HG03064 (cell line): ENCODE measurements at regions not wholly inside any gene's neighbourhood (a gene's known extent, or its start where the extent isn't known, plus 50 kb on each side); places are given as distances from the start of the nearest gene placed in this dataset.
"Not testable (repeated sequence)": the region's sequence is repeated elsewhere in the genome, so short reads cannot be mapped to it uniquely, and the experiment has no call there.

Source experiments
- ATAC-seq: cut with Tn5 transposase; IDR thresholded peaks from one replicate; pipeline ENCODE4 v1.9.1; 2021; ENCODE audit warnings: low read depth; ENCODE audit not compliant: unreplicated experiment

GRCh38 chr5:6321078-6321477 lies 57.3 kb downstream of the MED10 start:
- no peak for ATAC-seq

GRCh38 chr5:6319116-6319515 lies 59.2 kb downstream of the MED10 start:
- ATAC-seq, result no peak

DNA sequence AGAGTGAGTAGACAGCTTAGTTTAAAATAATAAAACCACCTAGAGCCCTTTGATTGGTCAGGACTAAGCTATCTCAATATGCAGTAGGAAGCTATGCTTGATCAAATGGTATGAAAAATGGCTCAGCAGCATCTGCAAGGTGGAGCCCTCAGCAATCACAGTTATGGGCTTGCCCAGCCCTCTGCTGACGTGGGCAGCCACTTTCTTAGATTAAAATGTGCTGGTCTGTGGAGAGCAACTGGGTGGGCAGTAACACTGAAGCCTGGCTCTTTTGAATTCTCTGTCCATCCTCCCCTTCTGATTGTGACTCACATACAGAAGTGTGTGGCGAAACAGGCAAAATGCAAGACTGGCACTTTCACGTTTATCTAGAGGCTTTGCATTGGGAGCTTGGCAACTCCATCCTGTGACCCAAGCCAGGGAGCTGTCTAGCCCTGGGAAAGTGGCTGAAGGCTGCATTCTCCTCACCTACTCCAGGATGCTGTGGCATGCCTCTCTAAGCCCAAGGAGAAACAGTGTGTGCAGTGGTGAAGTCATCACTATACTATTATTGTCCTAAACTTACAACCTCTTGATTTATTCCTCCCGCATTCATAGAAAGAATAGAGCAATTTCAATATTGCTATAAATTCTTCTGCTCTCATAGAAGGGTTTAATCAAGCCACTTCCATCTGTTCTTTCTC lies 61.1 kb downstream of the MED10 start:
- no peak for ATAC-seq

- ATAC-seq, result no peak
These were observed 62.8 kb downstream of the MED10 start for GRCh38 chr5:6315580-6315979.

DNA sequence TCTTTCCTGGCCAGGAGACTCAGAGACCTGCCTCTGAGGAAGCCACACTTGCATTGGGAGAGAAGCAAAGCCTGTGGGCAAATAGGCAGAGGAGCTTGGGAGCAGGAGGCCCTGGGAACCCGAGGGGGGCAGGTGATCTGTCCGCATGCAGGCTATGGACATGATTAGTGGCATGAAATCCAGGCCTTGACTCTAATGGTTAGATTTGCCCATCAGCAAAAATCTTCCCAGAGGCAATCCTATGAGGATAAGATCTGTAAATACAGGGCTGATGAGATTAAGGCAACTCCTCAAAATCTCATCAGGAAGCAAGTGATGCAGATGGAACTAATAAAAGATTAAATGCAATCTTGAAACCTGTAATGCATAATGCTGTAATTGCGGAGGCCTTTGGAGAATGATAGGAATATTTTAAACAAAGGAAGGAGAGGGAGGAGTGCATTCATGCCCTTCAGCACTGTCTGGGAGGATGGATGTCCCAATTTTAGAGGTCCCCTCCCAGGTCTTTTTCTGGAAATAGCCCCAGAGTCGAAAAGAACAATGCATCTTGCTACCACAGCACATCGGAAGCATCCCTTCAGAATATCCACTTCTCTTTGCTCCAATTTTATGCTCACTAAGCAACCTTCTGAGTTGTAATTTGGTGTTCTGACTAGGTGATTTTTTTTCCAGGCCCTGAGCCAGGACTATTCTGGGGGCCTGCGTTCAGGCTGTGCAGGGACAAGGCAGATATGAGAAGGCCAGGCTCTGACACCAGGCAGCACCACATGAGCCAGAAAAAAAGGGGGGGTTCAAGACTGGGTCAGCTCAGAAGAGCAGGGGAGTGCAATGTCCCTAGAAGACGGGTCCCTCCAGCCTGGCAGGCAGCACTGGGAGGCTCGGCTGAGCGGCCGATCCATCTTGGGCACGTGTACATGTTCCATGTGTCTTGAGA lies 66.5 kb downstream of the MED10 start:
- ATAC-seq, result no peak

- no peak for ATAC-seq
These were observed 68.4 kb downstream of the MED10 start for GRCh38 chr5:6309949-6310348.

- ATAC-seq, result no peak
These were observed 69.7 kb downstream of the MED10 start for GRCh38 chr5:6308683-6309082.

GRCh38 chr5:6307304-6307703 lies 71.0 kb downstream of the MED10 start:
- ATAC-seq, result no peak

GRCh38 chr5:6305853-6306252 lies 72.5 kb downstream of the MED10 start:
- ATAC-seq, result no peak

- ATAC-seq, result no peak
These were observed 75.7 kb downstream of the MED10 start for GRCh38 chr5:6302684-6303083.

GRCh38 chr5:6302075-6302474 lies 76.3 kb downstream of the MED10 start:
- no peak for ATAC-seq

GRCh38 chr5:6296524-6296923 lies 81.8 kb downstream of the MED10 start:
- no peak for ATAC-seq

DNA sequence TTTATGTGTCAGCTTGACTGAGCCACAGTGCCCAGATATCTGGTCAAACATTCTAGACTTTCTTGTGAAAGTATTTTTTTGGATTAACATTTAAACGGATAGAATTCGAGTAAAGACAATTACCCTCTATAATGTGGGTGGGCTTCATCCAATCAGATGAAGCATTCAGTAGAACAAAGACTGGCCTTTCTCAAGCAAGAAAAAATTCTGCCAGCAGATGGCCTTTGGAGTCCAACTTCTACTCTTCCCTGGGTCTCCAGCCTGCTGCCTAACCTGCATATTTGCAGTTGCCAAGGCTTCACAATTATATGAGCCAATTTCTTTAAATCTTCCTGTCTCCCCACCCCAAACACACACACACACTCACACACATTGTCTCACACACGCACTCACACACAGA lies 86.4 kb downstream of the MED10 start:
- no peak for ATAC-seq

- ATAC-seq, result no peak
These were observed 89.1 kb downstream of the MED10 start for GRCh38 chr5:6289239-6289638.

GRCh38 chr5:6287176-6287575 lies 91.2 kb downstream of the MED10 start:
- ATAC-seq, result no peak

DNA sequence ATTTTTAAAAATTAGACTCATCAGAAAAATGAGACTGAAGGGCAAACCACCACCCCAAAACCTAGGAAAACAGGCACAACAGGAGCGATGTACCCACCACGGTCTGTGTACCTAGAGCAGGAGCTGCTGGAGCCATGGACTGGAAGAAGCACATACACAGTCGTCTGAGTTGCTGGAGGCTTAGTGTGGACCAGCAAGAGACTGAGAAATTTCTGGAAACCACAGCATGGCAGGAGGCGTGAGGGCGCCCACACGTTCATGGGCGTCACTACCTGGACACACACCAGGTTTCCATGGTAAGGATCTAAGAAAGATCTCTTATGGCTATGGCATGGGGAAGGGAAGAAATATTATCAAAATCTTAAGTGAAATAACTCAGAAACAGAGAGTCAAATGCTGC lies 91.9 kb downstream of the MED10 start:
- no peak for ATAC-seq

DNA sequence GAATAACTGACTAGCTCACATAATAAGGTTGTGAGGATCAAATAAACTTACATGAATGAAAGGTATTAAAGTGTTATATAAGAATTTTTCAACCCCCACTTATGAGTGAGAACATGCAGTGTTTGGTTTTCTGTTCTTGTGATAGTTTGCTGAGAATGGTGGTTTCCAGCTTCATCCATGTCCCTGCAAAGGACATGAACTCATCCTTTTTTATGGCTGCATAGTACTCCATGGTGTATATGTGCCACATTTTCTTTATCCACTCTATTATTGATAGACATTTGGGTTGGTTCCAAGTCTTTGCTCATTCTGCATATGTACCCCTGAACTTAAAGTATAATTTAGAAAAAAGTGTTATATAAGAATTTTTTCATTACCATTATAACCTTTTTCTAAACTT lies 93.9 kb downstream of the MED10 start:
- ATAC-seq, result not testable (repeated sequence)

DNA sequence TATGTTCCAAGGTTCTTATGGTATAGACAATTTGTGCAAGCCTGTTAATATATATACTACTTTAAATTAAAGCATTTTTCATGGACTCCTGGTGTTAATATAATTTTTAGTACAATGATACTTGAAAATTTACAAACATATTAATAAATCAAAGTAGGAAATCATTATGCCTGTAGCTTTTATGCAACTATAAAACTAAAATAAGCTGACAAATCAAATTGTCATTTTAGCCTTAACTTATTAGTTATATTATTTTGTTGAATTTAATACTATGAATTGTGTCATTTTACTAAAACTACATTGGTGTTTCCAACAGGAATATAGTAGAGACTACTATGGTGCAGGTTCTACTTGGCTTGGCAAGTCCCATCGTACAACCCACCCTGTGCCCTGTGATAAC lies 96.0 kb downstream of the MED10 start:
- no peak for ATAC-seq

GRCh38 chr5:6281818-6282217 lies 96.5 kb downstream of the MED10 start:
- ATAC-seq, result no peak

DNA sequence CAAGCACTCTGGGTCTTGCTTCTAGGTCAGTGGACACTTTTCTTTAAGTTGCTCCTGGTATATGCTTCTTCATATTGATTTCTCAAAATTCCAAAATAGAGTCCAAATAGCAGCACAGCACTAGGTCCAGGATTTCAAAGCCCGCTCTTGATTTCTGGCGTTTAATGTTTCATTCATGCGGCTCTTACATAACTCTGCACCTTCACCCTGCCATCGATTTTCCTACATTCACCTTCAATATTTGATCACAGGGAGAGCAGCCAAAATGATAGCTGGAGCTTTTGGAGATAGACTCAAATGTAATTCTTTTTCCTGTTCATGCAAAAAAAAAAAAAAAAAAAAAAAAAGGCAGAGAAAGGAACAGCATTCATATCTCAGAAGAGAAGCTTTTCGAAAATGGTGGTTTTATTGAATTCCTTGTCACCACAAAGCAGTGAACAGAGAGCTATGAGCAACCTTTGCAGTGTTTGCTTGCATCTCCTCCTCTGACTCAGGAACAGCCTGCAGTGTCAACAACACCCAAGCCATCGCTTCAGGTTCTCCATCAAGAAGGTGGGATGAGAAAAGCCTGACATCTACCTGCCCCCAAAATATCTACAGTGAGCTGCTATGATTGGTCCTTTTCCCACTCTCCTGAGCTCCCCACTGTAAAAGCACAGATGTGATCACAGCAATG lies 97.8 kb downstream of the MED10 start:
- no peak for ATAC-seq

DNA sequence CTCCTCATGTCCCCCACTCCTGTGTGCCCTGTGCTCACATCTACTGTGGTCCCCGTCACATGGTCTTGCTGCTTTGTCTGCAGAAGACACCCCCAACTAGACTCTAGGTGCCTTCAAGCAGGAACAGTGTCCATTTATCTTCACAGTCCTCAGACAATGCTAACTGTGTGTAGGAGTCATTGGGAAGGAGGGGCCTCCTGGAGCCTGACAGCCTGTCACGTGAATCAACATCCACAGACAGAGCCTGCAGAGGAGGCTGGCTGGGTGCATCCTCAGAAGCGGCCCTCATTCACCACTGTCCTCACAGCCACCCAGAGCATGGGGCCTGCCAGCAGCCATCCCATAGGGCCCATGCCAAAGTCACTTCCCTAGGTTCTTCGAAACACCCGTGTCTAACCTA lies 98.7 kb downstream of the MED10 start:
- ATAC-seq, result no peak
